ENCODE measurements at regions not wholly inside any gene's neighbourhood (a gene's known extent, or its start where the extent isn't known, plus 50 kb on each side); places are given as distances from the start of the nearest gene placed in this dataset.
"Not testable (repeated sequence)": the region's sequence is repeated elsewhere in the genome, so short reads cannot be mapped to it uniquely, and the experiment has no call there.

DNA sequence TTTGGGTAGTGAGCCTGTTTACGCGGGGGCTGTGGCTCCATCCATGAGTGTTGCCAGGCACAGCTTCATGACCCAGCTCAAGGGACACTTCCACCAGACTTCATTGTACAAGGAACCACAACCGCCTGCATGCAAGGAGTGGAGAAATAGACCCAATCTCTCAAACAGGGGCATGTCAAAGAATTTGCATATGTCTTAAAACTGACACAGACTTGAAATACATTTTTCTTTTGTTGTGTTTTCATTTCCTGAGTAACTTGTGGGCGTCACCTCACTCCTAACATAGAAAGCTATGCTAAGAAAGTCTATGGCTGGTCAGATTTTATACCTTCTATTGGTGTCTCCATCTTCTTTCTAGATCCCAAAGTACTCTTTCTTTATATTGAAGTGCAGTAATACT lies 266.2 kb upstream of the RNF32 start:
- Histone ChIP-seq H3K36me3 (no peaks in the 10 kb centered on the region), H3K9me3 (peaks cover 0 to 5% (median 0%) of the 10 kb centered on the region in 3 donors), H3K4me3 (no peak overlapping the region), H3K27me3 (peaks cover 0 to 9% (median 0%) of the 10 kb centered on the region in 4 donors), H3K4me1 (no peaks in the 10 kb centered on the region), H3K27ac (no peak overlapping the region)
- intact Hi-C loops (cut with DNase I): no loop called here
- 84 to 86% methylated on average over 2 of the region's 4 CpGs for WGBS, 2 donors
- TF ChIP-seq, protein P1, sequence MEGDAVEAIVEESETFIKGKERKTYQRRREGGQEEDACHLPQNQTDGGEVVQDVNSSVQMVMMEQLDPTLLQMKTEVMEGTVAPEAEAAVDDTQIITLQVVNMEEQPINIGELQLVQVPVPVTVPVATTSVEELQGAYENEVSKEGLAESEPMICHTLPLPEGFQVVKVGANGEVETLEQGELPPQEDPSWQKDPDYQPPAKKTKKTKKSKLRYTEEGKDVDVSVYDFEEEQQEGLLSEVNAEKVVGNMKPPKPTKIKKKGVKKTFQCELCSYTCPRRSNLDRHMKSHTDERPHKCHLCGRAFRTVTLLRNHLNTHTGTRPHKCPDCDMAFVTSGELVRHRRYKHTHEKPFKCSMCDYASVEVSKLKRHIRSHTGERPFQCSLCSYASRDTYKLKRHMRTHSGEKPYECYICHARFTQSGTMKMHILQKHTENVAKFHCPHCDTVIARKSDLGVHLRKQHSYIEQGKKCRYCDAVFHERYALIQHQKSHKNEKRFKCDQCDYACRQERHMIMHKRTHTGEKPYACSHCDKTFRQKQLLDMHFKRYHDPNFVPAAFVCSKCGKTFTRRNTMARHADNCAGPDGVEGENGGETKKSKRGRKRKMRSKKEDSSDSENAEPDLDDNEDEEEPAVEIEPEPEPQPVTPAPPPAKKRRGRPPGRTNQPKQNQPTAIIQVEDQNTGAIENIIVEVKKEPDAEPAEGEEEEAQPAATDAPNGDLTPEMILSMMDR (IDR thresholded peaks at IDR 0.05): no peak
- no peak for TF ChIP-seq POLR2A (IDR thresholded peaks at IDR 0.05)
- DNase-seq: no peak

DNA sequence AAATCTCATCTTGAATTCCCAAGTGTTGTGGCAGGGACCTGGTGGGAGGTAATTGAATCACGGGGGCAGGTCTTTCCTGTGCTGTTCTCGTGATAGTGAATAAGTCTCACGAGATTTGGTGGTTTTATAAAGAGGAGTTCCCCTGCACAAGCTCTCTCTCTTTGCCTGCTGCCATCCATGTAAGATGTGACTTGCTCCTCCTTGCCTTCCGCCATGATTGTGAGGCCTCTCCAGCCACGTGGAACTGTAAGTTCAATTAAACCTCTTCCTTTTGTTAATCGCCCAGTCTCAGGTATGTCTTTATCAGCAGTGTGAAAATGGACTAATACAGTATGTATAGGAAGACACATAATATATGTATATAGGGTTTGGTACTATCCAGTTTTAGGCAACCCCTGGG lies 270.6 kb upstream of the RNF32 start:
- H3K9me3 ChIP-seq; H3K4me1 ChIP-seq; H3K36me3 ChIP-seq; H3K27ac ChIP-seq; H3K27me3 ChIP-seq; intact Hi-C loops (cut with DNase I); DNase-seq; H3K4me3 ChIP-seq: not testable (repeated sequence)
- WGBS, 2 donors: 69 to 90% methylated on average over 6 of the region's 6 CpGs

GRCh38 chr7:156368053-156368843 lies 272.3 kb upstream of the RNF32 start:
- intact Hi-C loops (cut with DNase I): no loop called here
- DNase-seq: no peak
- whole genome bisulfite sequencing, 2 donors: 58 to 59% methylated on average over 12 of the region's 12 CpGs

DNA sequence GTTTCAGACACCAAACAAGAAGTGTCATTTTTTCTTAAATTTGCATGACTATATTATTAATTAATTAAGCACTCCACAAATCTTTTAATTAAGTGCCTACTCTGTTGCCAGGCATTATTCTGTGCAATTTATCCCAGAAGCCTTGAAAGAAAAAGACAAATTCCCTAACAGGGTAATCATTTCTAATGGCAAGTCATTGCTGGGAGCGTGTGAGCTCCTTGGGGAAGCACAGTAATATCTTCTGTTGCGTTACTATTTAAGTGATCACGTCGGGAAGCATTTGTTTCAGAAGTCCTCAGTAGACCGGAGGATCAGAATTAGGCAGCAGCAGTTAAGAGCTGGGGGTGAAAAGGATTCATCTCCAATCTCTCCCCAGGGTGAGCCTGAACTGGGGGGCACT lies 276.8 kb upstream of the RNF32 start:
- 86 to 91% methylated on average over 4 to 5 of the region's 5 CpGs for WGBS, 2 donors
- H3K4me3 ChIP-seq: no peak overlapping the region
- no peaks in the 10 kb centered on the region for H3K4me1 ChIP-seq
- intact Hi-C loops (cut with DNase I): no loop called here
- no peak for TF ChIP-seq POLR2A (IDR thresholded peaks at IDR 0.05)
- TF ChIP-seq, protein P1 (IDR thresholded peaks at IDR 0.05): no peak
- no peaks in the 10 kb centered on the region for H3K27me3 ChIP-seq
- H3K27ac ChIP-seq: no peak overlapping the region
- DNase-seq: no peak
- H3K9me3 ChIP-seq: no peaks in the 10 kb centered on the region
- no peaks in the 10 kb centered on the region for H3K36me3 ChIP-seq

More at GRCh38 chr7:156368053-156368843, 272.3 kb upstream of the RNF32 start:
- TF ChIP-seq, protein P1 (IDR thresholded peaks at IDR 0.05): no peak
- TF ChIP-seq POLR2A (IDR thresholded peaks at IDR 0.05): no peak
- peaks cover 0 to 5% (median 0%) of the 10 kb centered on the region in 3 donors for H3K9me3 ChIP-seq
- no peak overlapping the region for H3K27ac ChIP-seq
- H3K36me3 ChIP-seq: no peaks in the 10 kb centered on the region
- no peaks in the 10 kb centered on the region for H3K4me1 ChIP-seq
- H3K4me3 ChIP-seq: no peak overlapping the region
- H3K27me3 ChIP-seq: no peaks in the 10 kb centered on the region

DNA sequence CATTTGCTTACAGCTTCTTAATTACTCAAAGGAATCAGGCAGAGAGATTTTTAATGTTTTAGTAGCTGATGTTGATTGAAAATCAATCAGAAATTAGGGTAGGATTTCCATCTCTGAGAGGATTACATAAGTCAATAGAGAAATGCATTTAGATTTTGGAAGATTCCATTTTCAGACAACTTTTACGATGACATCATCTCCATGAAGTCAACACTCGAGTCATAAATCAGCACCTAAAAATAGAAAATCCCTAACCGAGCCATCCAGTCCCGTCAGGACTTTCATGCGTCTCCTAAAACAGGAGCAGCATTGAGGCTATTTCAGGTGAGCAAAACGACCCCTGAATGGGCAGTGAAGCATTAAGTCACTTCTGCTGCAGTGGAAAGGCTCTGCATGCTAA lies 279.7 kb upstream of the RNF32 start:
- H3K36me3 ChIP-seq: no peaks in the 10 kb centered on the region
- H3K27me3 ChIP-seq: no peaks in the 10 kb centered on the region
- H3K9me3 ChIP-seq: no peaks in the 10 kb centered on the region
- no peak overlapping the region for H3K4me3 ChIP-seq
- H3K4me1 ChIP-seq: no peaks in the 10 kb centered on the region
- no peak overlapping the region for H3K27ac ChIP-seq
- DNase-seq: no peak
- intact Hi-C loops (cut with DNase I): no loop called here
- 71 to 72% methylated on average over 6 of the region's 6 CpGs for WGBS, 2 donors
- TF ChIP-seq, protein P1 (IDR thresholded peaks at IDR 0.05): no peak
- no peak for TF ChIP-seq POLR2A (IDR thresholded peaks at IDR 0.05)

Measured in esophagus squamous epithelium (tissue), 5 donors.